ENCODE measurements at regions not wholly inside any gene's neighbourhood (a gene's known extent, or its start where the extent isn't known, plus 50 kb on each side); places are given as distances from the start of the nearest gene placed in this dataset.

DNA sequence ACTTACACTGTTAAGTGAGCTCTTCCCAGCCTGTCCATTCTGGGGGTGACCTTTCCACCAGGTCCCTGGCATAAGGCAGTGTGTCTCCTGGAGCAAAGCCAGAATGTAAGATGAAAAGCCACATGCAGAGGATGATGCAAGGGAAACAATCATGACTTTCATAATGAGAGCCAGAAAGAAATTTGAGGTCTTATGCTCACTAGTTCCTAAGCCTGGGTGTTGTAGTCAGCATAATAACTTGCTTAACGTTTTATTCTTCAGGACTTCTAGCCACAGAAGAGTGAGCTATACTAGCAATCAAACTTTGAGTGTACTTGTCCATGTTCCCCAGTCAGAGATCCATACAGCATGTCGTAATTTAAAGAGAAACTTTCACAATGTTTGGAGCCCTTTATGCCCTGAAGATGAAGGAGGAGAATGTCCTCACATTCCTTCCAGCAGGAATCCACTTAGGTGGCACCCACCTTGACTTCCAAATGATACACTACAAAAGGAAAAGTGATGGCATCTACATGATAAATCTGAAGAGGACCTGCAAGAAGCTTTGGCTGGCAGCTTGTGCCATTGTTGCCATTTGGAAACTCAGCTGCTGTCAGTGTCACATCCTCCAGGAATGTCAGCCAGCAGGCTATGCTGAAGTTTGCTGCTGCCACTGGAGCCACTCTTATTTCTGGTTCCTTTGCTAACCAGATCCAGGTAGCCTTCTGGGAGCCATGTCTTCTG lies 60.5 kb upstream of the FOXD3 start:
- TF ChIP-seq POLR2AphosphoS5 (IDR thresholded peaks at IDR 0.05; ENCODE audit: borderline replicate concordance, low read depth, low read length) (no peak), EZH2 (IDR thresholded peaks at IDR 0.05) (no peak), FOXP2 (optimal IDR thresholded peaks at IDR 0.05; ENCODE audit: control extremely low read depth, extremely low read length, insufficient read depth) (no peak)

Data from SK-N-MC (cell line).